Trophoblast cell (in vitro differentiated cells and primary cell): ENCODE measurements at regions not wholly inside any gene's neighbourhood (a gene's known extent, or its start where the extent isn't known, plus 50 kb on each side); places are given as distances from the start of the nearest gene placed in this dataset.

Experiments
- DNase-seq, 2 donors: peaks; one replicate each; pipeline ENCODE4 v3.0.0-alpha.2; 2016
- H2AFZ ChIP-seq: 2 replicates; pipeline ENCODE4 v1.6.1; 2013; ENCODE audit warnings: low read length, moderate library complexity, mild to moderate bottlenecking; ENCODE audit not compliant: insufficient read depth, poor library complexity
- H2AK5ac ChIP-seq: 2 replicates; pipeline ENCODE4 v1.6.1; 2013; ENCODE audit warnings: mild to moderate bottlenecking, low read length
- H2BK120ac ChIP-seq: 2 replicates; pipeline ENCODE4 v1.6.1; 2013; ENCODE audit warnings: low read length, mild to moderate bottlenecking, moderate library complexity; ENCODE audit not compliant: insufficient read depth, poor library complexity
- H2BK12ac ChIP-seq: 2 replicates; pipeline ENCODE4 v1.6.1; 2013; ENCODE audit warnings: mild to moderate bottlenecking, low read length, moderate library complexity
- H2BK5ac ChIP-seq: 2 replicates; pipeline ENCODE4 v1.6.1; 2013; ENCODE audit warnings: low read length, low read depth, moderate library complexity, mild to moderate bottlenecking; ENCODE audit not compliant: poor library complexity
- H3K14ac ChIP-seq: 2 replicates; pipeline ENCODE4 v1.6.1; 2013; ENCODE audit warnings: mild to moderate bottlenecking, low read length
- H3K18ac ChIP-seq: 2 replicates; pipeline ENCODE4 v1.6.1; 2013; ENCODE audit warnings: mild to moderate bottlenecking, low read length
- H3K23ac ChIP-seq: 2 replicates; pipeline ENCODE4 v1.6.1; 2013; ENCODE audit warnings: low read length
- H3K27ac ChIP-seq: 2 replicates; pipeline ENCODE4 v1.5.1; 2013; ENCODE audit warnings: low read depth, mild to moderate bottlenecking, inconsistent platforms, low read length, moderate library complexity
- H3K27me3 ChIP-seq: 2 replicates; pipeline ENCODE4 v1.6.1; 2013; ENCODE audit warnings: inconsistent platforms, mild to moderate bottlenecking, low read length, moderate library complexity; ENCODE audit not compliant: insufficient read depth
- H3K36me3 ChIP-seq, 2 experiments: 1 replicate in 1 of 2; 2 replicates in 1 of 2; pipeline ENCODE4 v1.6.1; 2013; ENCODE audit warnings: low read length in 2 of 2, mild to moderate bottlenecking in 2 of 2, moderate library complexity in 1 of 2; ENCODE audit not compliant: insufficient read depth in 2 of 2, control insufficient read depth in 1 of 2
- H3K4ac ChIP-seq: 2 replicates; pipeline ENCODE4 v1.6.1; 2013; ENCODE audit warnings: low read depth, mild to moderate bottlenecking, low read length, moderate library complexity
- H3K4me1 ChIP-seq, 2 experiments: 1 replicate in 1 of 2; 2 replicates in 1 of 2; pipeline ENCODE4 v1.6.1; 2013; ENCODE audit warnings: low read length in 2 of 2, mild to moderate bottlenecking in 2 of 2, moderate library complexity in 1 of 2; ENCODE audit not compliant: insufficient read depth in 2 of 2, control insufficient read depth in 1 of 2
- H3K4me2 ChIP-seq: 2 replicates; pipeline ENCODE4 v1.6.1; 2013; ENCODE audit warnings: inconsistent platforms, mild to moderate bottlenecking, low read length, moderate library complexity
- H3K4me3 ChIP-seq: 2 replicates; pipeline ENCODE4 v1.5.1; 2013; ENCODE audit warnings: mild to moderate bottlenecking, low read depth, low read length, inconsistent platforms
- H3K79me1 ChIP-seq: one replicate; pipeline ENCODE4 v1.6.1; 2013; ENCODE audit warnings: low read length
- H3K79me2 ChIP-seq: 2 replicates; pipeline ENCODE4 v1.6.1; 2013; ENCODE audit warnings: low read length, mild to moderate bottlenecking; ENCODE audit not compliant: control insufficient read depth, insufficient read depth, poor library complexity
- H3K9ac ChIP-seq: 2 replicates; pipeline ENCODE4 v1.6.1; 2013; ENCODE audit warnings: mild to moderate bottlenecking, low read length
- H3K9me3 ChIP-seq: 2 replicates; pipeline ENCODE4 v1.6.1; 2013; ENCODE audit warnings: low read depth, mild to moderate bottlenecking, control low read depth, inconsistent platforms, low read length; ENCODE audit not compliant: insufficient read depth
- H4K12ac ChIP-seq: 2 replicates; pipeline ENCODE4 v1.6.1; 2013; ENCODE audit warnings: low read depth, mild to moderate bottlenecking, low read length, moderate library complexity
- H4K8ac ChIP-seq: 2 replicates; pipeline ENCODE4 v1.6.1; 2013; ENCODE audit warnings: low read depth, mild to moderate bottlenecking, low read length, moderate library complexity
- H4K91ac ChIP-seq: one replicate; pipeline ENCODE4 v1.6.1; 2013; ENCODE audit warnings: low read depth, mild to moderate bottlenecking, low read length, moderate library complexity
- WGBS: extraction: QIAGEN DNeasy Blood & Tissue Kit; methylation state at CpG from one replicate; pipeline ENCODE4 v1.1.7; 2013; ENCODE audit warnings: missing lambda C conversion rate; ENCODE audit not compliant: insufficient read length, insufficient coverage; ENCODE audit errors: extremely low coverage; 5-methylcytosine and 5-hydroxymethylcytosine counted together

GRCh38 chr20:39785252-39785917 lies 823.2 kb downstream of the DHX35 start:
- Histone ChIP-seq H4K12ac (no peak overlapping the region), H3K4me2 (no peak overlapping the region), H3K79me1 (no peaks in the 10 kb centered on the region), H3K9me3 (no peaks in the 10 kb centered on the region), H3K14ac (no peak overlapping the region), H4K8ac (no peak overlapping the region), H3K4me1 (no peaks in the 10 kb centered on the region), H3K4ac (no peak overlapping the region), H3K36me3 (no peaks in the 10 kb centered on the region), H2AFZ (no peak overlapping the region), H3K4me3 (no peak overlapping the region), H3K18ac (no peak overlapping the region), H3K23ac (no peak overlapping the region), H3K27me3 (no peaks in the 10 kb centered on the region), H4K91ac (no peak overlapping the region), H3K79me2 (no peaks in the 10 kb centered on the region), H2BK12ac (no peak overlapping the region), H2BK120ac (no peak overlapping the region), H3K9ac (peak overlapping the region; percentile 19), H3K27ac (no peak overlapping the region), H2BK5ac (no peak overlapping the region), H2AK5ac (no peak overlapping the region)
- no peak for DNase-seq
- no CpG with 5 or more reads among the region's 4 CpGs for WGBS

GRCh38 chr20:39784693-39785092 lies 822.5 kb downstream of the DHX35 start:
- Histone ChIP-seq H2AK5ac (no peak overlapping the region), H3K36me3 (no peaks in the 10 kb centered on the region), H3K79me2 (no peaks in the 10 kb centered on the region), H3K4me2 (no peak overlapping the region), H3K4me1 (no peaks in the 10 kb centered on the region), H2BK5ac (no peak overlapping the region), H3K4ac (no peak overlapping the region), H3K27ac (no peak overlapping the region), H3K4me3 (no peak overlapping the region), H4K12ac (no peak overlapping the region), H4K8ac (no peak overlapping the region), H2AFZ (no peak overlapping the region), H3K79me1 (no peaks in the 10 kb centered on the region), H3K14ac (no peak overlapping the region), H3K9ac (no peak overlapping the region), H2BK12ac (no peak overlapping the region), H2BK120ac (no peak overlapping the region), H3K23ac (no peak overlapping the region), H3K27me3 (no peaks in the 10 kb centered on the region), H4K91ac (no peak overlapping the region), H3K18ac (no peak overlapping the region), H3K9me3 (no peaks in the 10 kb centered on the region)
- no CpG with 5 or more reads among the region's 1 CpG for WGBS
- DNase-seq: no peak

- Histone ChIP-seq H3K27ac (no peak overlapping the region), H4K8ac (no peak overlapping the region), H3K27me3 (no peaks in the 10 kb centered on the region), H2BK5ac (no peak overlapping the region), H3K18ac (no peak overlapping the region), H3K4me1 (no peaks in the 10 kb centered on the region), H4K91ac (no peak overlapping the region), H3K9ac (no peak overlapping the region), H3K23ac (no peak overlapping the region), H4K12ac (no peak overlapping the region), H3K79me2 (no peaks in the 10 kb centered on the region), H2AFZ (no peak overlapping the region), H3K79me1 (no peaks in the 10 kb centered on the region), H3K14ac (no peak overlapping the region), H3K4ac (no peak overlapping the region), H3K4me3 (no peak overlapping the region), H2BK12ac (no peak overlapping the region), H2AK5ac (no peak overlapping the region), H2BK120ac (no peak overlapping the region), H3K9me3 (no peaks in the 10 kb centered on the region), H3K36me3 (no peaks in the 10 kb centered on the region), H3K4me2 (no peak overlapping the region)
- no peak for DNase-seq
- no CpG with 5 or more reads among the region's 5 CpGs for WGBS
These were observed 816.9 kb downstream of the DHX35 start for GRCh38 chr20:39778847-39779604.

GRCh38 chr20:39778431-39778830 lies 816.3 kb downstream of the DHX35 start:
- no peak overlapping the region for H4K12ac ChIP-seq
- no peaks in the 10 kb centered on the region for H3K4me1 ChIP-seq
- no peaks in the 10 kb centered on the region for H3K27me3 ChIP-seq
- H2BK12ac ChIP-seq: no peak overlapping the region
- no peak overlapping the region for H3K9ac ChIP-seq
- H3K14ac ChIP-seq: no peak overlapping the region
- DNase-seq: no peak
- no peaks in the 10 kb centered on the region for H3K36me3 ChIP-seq
- no peak overlapping the region for H3K23ac ChIP-seq
- H3K79me1 ChIP-seq: no peaks in the 10 kb centered on the region
- no peak overlapping the region for H3K18ac ChIP-seq
- no peaks in the 10 kb centered on the region for H3K9me3 ChIP-seq
- H3K79me2 ChIP-seq: no peaks in the 10 kb centered on the region
- no peak overlapping the region for H3K27ac ChIP-seq
- no peak overlapping the region for H2AK5ac ChIP-seq
- H4K8ac ChIP-seq: no peak overlapping the region
- H2BK120ac ChIP-seq: no peak overlapping the region
- no CpG with 5 or more reads among the region's 2 CpGs for WGBS
- no peak overlapping the region for H3K4me3 ChIP-seq
- no peak overlapping the region for H4K91ac ChIP-seq
- no peak overlapping the region for H2BK5ac ChIP-seq
- H2AFZ ChIP-seq: no peak overlapping the region
- H3K4ac ChIP-seq: no peak overlapping the region
- no peak overlapping the region for H3K4me2 ChIP-seq
